ENCODE measurements at regions not wholly inside any gene's neighbourhood (a gene's known extent, or its start where the extent isn't known, plus 50 kb on each side); places are given as distances from the start of the nearest gene placed in this dataset.

- Histone ChIP-seq H3K4me3 (ENCODE audit: low read length, poor library complexity, severe bottlenecking) (no peak overlapping the region), H3K9me3 (ENCODE audit: insufficient read depth, low read depth, low read length) (no peaks in the 10 kb centered on the region), H3K27me3 (ENCODE audit: insufficient read depth, low read length, poor library complexity, severe bottlenecking) (no peaks in the 10 kb centered on the region), H3K79me2 (ENCODE audit: insufficient read depth, low read length) (no peaks in the 10 kb centered on the region), H3F3A (ENCODE audit: low read depth) (no peaks in the 10 kb centered on the region), H3K9ac (ENCODE audit: low read depth, low read length, poor library complexity, severe bottlenecking) (no peak overlapping the region), H3K9me2 (replicated peaks; ENCODE audit: low read depth, low read length) (no peaks in the 10 kb centered on the region), H3K4me1 (ENCODE audit: insufficient read depth, low read length, poor library complexity, severe bottlenecking) (peaks cover 2% of the 10 kb centered on the region), H3K36me3 (ENCODE audit: insufficient read depth, low read length) (no peaks in the 10 kb centered on the region), H3K4me2 (ENCODE audit: low read depth, low read length, poor library complexity, severe bottlenecking) (no peak overlapping the region), H2AFZ (ENCODE audit: low read length) (no peak overlapping the region), H4K20me1 (ENCODE audit: insufficient read depth, low read length, poor library complexity, severe bottlenecking) (no peaks in the 10 kb centered on the region)
- TF ChIP-seq EZH2phosphoT487 (IDR thresholded peaks at IDR 0.05; ENCODE audit: borderline replicate concordance), result no peak
- TF ChIP-seq CTCF (conservative IDR thresholded peaks at IDR 0.05; ENCODE audit: low read length), result no peak
These were observed 175.6 kb downstream of the SUCLG1 start for GRCh38 chr2:84283506-84283905.

GRCh38 chr2:84281510-84281909 lies 177.6 kb downstream of the SUCLG1 start:
- Histone ChIP-seq H3K4me3 (ENCODE audit: low read length, poor library complexity, severe bottlenecking) (no peak overlapping the region), H3K9me3 (ENCODE audit: insufficient read depth, low read depth, low read length) (no peaks in the 10 kb centered on the region), H3K9ac (ENCODE audit: low read depth, low read length, poor library complexity, severe bottlenecking) (no peak overlapping the region), H2AFZ (ENCODE audit: low read length) (no peak overlapping the region), H3F3A (ENCODE audit: low read depth) (no peaks in the 10 kb centered on the region), H3K36me3 (ENCODE audit: insufficient read depth, low read length) (no peaks in the 10 kb centered on the region), H3K79me2 (ENCODE audit: insufficient read depth, low read length) (no peaks in the 10 kb centered on the region), H3K4me2 (ENCODE audit: low read depth, low read length, poor library complexity, severe bottlenecking) (no peak overlapping the region), H3K27me3 (ENCODE audit: insufficient read depth, low read length, poor library complexity, severe bottlenecking) (no peaks in the 10 kb centered on the region), H3K4me1 (ENCODE audit: insufficient read depth, low read length, poor library complexity, severe bottlenecking) (peaks cover 5% of the 10 kb centered on the region), H3K9me2 (replicated peaks; ENCODE audit: low read depth, low read length) (no peaks in the 10 kb centered on the region), H4K20me1 (ENCODE audit: insufficient read depth, low read length, poor library complexity, severe bottlenecking) (no peaks in the 10 kb centered on the region)
- TF ChIP-seq CTCF (conservative IDR thresholded peaks at IDR 0.05; ENCODE audit: low read length), result no peak
- TF ChIP-seq EZH2phosphoT487 (IDR thresholded peaks at IDR 0.05; ENCODE audit: borderline replicate concordance), result no peak

GRCh38 chr2:84280873-84281272 lies 178.2 kb downstream of the SUCLG1 start:
- Histone ChIP-seq H3K79me2 (ENCODE audit: insufficient read depth, low read length) (no peaks in the 10 kb centered on the region), H3K9ac (ENCODE audit: low read depth, low read length, poor library complexity, severe bottlenecking) (no peak overlapping the region), H3K27me3 (ENCODE audit: insufficient read depth, low read length, poor library complexity, severe bottlenecking) (no peaks in the 10 kb centered on the region), H3K36me3 (ENCODE audit: insufficient read depth, low read length) (no peaks in the 10 kb centered on the region), H3K4me1 (ENCODE audit: insufficient read depth, low read length, poor library complexity, severe bottlenecking) (peaks cover 5% of the 10 kb centered on the region), H3K9me3 (ENCODE audit: insufficient read depth, low read depth, low read length) (no peaks in the 10 kb centered on the region), H4K20me1 (ENCODE audit: insufficient read depth, low read length, poor library complexity, severe bottlenecking) (no peaks in the 10 kb centered on the region), H3F3A (ENCODE audit: low read depth) (no peaks in the 10 kb centered on the region), H2AFZ (ENCODE audit: low read length) (no peak overlapping the region), H3K9me2 (replicated peaks; ENCODE audit: low read depth, low read length) (no peaks in the 10 kb centered on the region), H3K4me2 (ENCODE audit: low read depth, low read length, poor library complexity, severe bottlenecking) (no peak overlapping the region), H3K4me3 (ENCODE audit: low read length, poor library complexity, severe bottlenecking) (no peak overlapping the region)
- no peak for TF ChIP-seq EZH2phosphoT487 (IDR thresholded peaks at IDR 0.05; ENCODE audit: borderline replicate concordance)
- TF ChIP-seq CTCF (conservative IDR thresholded peaks at IDR 0.05; ENCODE audit: low read length), result no peak

Data from Loucy (cell line).